ENCODE measurements at regions not wholly inside any gene's neighbourhood (a gene's known extent, or its start where the extent isn't known, plus 50 kb on each side); places are given as distances from the start of the nearest gene placed in this dataset.
"Not testable (repeated sequence)": the region's sequence is repeated elsewhere in the genome, so short reads cannot be mapped to it uniquely, and the experiment has no call there.

DNA sequence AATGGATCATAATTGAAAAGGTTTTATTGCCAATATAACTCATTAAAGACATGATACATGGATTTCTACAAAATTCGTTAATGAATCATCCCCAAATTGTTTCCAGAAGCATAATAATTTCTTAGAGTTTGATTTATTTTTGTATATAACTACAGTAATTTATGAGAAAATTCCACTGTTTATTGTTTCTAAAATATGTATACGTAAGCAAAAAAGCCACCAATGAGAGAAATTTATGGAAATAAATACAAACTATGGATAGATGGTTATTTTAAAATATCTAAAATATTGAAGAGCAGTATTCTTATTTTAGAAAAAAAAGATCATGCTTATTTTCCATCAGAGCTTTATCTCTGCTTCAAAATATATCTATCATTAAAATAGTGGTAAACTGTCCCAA lies 260.0 kb upstream of the ZNF385D start:
- TF ChIP-seq, protein P1, sequence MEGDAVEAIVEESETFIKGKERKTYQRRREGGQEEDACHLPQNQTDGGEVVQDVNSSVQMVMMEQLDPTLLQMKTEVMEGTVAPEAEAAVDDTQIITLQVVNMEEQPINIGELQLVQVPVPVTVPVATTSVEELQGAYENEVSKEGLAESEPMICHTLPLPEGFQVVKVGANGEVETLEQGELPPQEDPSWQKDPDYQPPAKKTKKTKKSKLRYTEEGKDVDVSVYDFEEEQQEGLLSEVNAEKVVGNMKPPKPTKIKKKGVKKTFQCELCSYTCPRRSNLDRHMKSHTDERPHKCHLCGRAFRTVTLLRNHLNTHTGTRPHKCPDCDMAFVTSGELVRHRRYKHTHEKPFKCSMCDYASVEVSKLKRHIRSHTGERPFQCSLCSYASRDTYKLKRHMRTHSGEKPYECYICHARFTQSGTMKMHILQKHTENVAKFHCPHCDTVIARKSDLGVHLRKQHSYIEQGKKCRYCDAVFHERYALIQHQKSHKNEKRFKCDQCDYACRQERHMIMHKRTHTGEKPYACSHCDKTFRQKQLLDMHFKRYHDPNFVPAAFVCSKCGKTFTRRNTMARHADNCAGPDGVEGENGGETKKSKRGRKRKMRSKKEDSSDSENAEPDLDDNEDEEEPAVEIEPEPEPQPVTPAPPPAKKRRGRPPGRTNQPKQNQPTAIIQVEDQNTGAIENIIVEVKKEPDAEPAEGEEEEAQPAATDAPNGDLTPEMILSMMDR (IDR thresholded peaks at IDR 0.05) = no peak
- Histone ChIP-seq H3K36me3 (ENCODE audit: low read depth) (no peaks in the 10 kb centered on the region), H3K9me3 (no peaks in the 10 kb centered on the region), H3K4me1 (ENCODE audit: low read depth) (no peaks in the 10 kb centered on the region), H3K4me3 (no peak overlapping the region)
- ATAC-seq (no peak), DNase-seq (no peak)
- intact Hi-C loops (cut with DNase I, micrococcal nuclease) = no loop called here

- Histone ChIP-seq H3K4me1 (ENCODE audit: low read depth) (no peaks in the 10 kb centered on the region), H3K9me3 (no peaks in the 10 kb centered on the region), H3K36me3 (ENCODE audit: low read depth) (no peaks in the 10 kb centered on the region), H3K4me3 (no peak overlapping the region)
- intact Hi-C loops (cut with DNase I, micrococcal nuclease) = no loop called here
- DNase-seq (no peak), ATAC-seq (no peak)
- TF ChIP-seq, protein P1 (IDR thresholded peaks at IDR 0.05) = no peak
These were observed 261.5 kb upstream of the ZNF385D start for GRCh38 chr3:22012471-22012870.

DNA sequence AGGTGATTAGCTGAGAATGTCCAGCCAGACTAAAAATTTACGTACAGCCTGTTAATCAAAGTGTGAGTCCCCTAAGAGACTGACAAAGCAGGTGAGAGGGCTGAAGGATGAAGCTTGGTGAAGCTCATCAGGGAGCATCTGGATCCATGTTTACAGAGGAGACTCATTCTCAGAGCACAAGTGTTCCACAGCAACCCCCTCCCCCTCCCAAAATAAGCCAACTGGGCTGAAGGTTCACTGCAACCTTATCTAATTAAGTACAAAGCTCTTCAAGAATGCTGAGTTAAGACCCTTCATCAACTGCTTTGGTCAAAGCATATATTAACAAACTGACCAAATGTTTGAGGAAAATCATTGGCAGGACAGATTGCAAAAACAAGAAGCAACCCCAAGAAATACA lies 262.6 kb upstream of the ZNF385D start:
- no peak overlapping the region for H3K4me3 ChIP-seq
- TF ChIP-seq, protein P1 (IDR thresholded peaks at IDR 0.05) = no peak
- H3K4me1 ChIP-seq (ENCODE audit: low read depth) = no peaks in the 10 kb centered on the region
- ATAC-seq (no peak), DNase-seq (no peak)
- H3K9me3 ChIP-seq = no peaks in the 10 kb centered on the region
- H3K36me3 ChIP-seq (ENCODE audit: low read depth) = no peaks in the 10 kb centered on the region
- intact Hi-C loops (cut with DNase I, micrococcal nuclease) = no loop called here

- Histone ChIP-seq H3K4me1 (ENCODE audit: low read depth) (no peaks in the 10 kb centered on the region), H3K4me3 (no peak overlapping the region), H3K36me3 (ENCODE audit: low read depth) (no peaks in the 10 kb centered on the region), H3K9me3 (no peaks in the 10 kb centered on the region)
- TF ChIP-seq, protein P1 (IDR thresholded peaks at IDR 0.05) = no peak
- DNase-seq (no peak), ATAC-seq (no peak)
- intact Hi-C loops (cut with DNase I, micrococcal nuclease) = no loop called here
These were observed 265.2 kb upstream of the ZNF385D start for GRCh38 chr3:22016197-22016596.

DNA sequence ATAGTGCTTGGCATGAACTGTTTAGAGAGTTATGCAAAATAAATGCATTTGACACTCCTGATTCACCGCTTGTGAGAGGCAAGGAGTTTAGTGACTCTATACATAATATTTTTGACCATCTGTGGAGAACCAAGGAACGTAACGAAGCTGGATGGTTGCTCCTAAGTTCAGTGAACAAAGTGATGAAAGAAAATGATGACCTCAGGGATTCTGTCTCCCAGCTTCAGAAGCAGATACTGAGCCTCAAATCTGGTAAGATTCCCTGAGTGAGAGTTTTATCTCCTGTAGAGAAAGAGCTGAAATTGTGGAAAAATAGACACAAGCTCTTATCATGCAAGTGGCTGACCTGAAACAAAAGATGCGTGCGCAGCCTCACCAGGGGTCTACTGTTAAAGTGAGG lies 273.6 kb upstream of the ZNF385D start:
- H3K36me3 ChIP-seq (ENCODE audit: low read depth); intact Hi-C loops (cut with DNase I, micrococcal nuclease); ATAC-seq; H3K9me3 ChIP-seq; H3K4me1 ChIP-seq (ENCODE audit: low read depth); H3K4me3 ChIP-seq; DNase-seq: not testable (repeated sequence)

GRCh38 chr3:22029480-22029879 lies 278.5 kb upstream of the ZNF385D start:
- Histone ChIP-seq H3K9me3 (peaks cover 7% of the 10 kb centered on the region), H3K36me3 (ENCODE audit: low read depth) (no peaks in the 10 kb centered on the region), H3K4me1 (ENCODE audit: low read depth) (no peaks in the 10 kb centered on the region), H3K4me3 (no peak overlapping the region)
- no peak for ATAC-seq
- TF ChIP-seq, protein P1 (IDR thresholded peaks at IDR 0.05) = no peak
- intact Hi-C loops (cut with DNase I, micrococcal nuclease) = no loop called here
- DNase-seq = no peak

All from mucosa of descending colon (tissue), 3 donors.